PC-3 (cell line): ENCODE measurements at regions not wholly inside any gene's neighbourhood (a gene's known extent, or its start where the extent isn't known, plus 50 kb on each side); places are given as distances from the start of the nearest gene placed in this dataset.

Source experiments
- EZH2phosphoT487 ChIP-seq: fragments of 300-600 bp; sonication (generic); IDR thresholded peaks from 2 replicates; pipeline ENCODE4 v1.6.1; 2018; ENCODE audit warnings: mild to moderate bottlenecking, antibody characterized with exemption, low read length, borderline replicate concordance
- TF ChIP-seq, protein P1 (sequence below): fragments of 300-600 bp; sonication (generic); conservative IDR thresholded peaks from 2 replicates; pipeline ENCODE4 v1.5.1; 2017; ENCODE audit warnings: antibody characterized with exemption, low read depth, mild to moderate bottlenecking, low read length

DNA sequence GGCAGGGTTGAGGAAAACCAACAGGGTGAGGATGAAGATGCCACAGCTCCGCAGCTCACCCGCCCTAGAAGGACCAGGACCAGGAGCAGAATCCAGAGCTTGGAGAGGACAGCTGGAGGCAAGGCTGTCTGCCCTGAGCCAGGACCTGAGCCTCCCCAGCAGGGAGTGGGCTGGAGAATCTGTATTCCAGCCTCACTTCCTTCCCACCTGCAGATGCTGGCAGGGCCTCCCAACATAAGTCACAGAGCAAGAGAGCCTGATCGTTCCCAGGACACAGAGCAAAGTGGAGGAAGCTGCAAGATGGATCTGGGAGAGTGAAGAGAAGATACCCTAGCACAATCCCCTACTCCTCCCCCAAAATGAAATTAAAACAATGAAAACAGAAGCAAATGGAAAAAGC, 61.7 kb upstream of the WASF3 start:
- TF ChIP-seq, protein P1, sequence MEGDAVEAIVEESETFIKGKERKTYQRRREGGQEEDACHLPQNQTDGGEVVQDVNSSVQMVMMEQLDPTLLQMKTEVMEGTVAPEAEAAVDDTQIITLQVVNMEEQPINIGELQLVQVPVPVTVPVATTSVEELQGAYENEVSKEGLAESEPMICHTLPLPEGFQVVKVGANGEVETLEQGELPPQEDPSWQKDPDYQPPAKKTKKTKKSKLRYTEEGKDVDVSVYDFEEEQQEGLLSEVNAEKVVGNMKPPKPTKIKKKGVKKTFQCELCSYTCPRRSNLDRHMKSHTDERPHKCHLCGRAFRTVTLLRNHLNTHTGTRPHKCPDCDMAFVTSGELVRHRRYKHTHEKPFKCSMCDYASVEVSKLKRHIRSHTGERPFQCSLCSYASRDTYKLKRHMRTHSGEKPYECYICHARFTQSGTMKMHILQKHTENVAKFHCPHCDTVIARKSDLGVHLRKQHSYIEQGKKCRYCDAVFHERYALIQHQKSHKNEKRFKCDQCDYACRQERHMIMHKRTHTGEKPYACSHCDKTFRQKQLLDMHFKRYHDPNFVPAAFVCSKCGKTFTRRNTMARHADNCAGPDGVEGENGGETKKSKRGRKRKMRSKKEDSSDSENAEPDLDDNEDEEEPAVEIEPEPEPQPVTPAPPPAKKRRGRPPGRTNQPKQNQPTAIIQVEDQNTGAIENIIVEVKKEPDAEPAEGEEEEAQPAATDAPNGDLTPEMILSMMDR = no peak
- no peak for TF ChIP-seq EZH2phosphoT487
